HG03108 (cell line): ENCODE measurements at regions not wholly inside any gene's neighbourhood (a gene's known extent, or its start where the extent isn't known, plus 50 kb on each side); places are given as distances from the start of the nearest gene placed in this dataset.

Experiments used
- ATAC-seq: cut with Tn5 transposase; IDR thresholded peaks from one replicate; pipeline ENCODE4 v1.9.1; 2021; ENCODE audit warnings: moderate library complexity; ENCODE audit not compliant: unreplicated experiment

GRCh38 chr16:49081554-49081953 is 200.1 kb downstream of the CBLN1 start:
- no peak for ATAC-seq

DNA sequence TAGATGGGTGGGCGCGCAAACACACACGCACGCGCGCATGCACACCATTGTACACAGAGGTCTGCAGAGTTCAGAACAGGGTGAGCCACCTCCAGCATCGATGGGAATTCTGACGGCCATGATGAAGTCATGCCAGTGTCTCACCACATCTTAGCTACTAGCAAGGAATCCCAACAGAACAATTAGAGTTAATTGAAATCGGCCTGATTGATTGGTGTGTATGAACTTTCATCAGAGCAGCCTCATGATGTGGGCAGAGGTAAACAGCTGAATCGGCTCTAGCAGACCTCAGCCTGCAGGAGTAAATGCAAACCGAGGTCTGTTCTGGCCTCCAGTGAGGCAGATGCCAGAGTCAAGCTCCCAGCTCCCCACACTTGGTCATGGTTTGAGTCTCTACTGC is 200.6 kb downstream of the CBLN1 start:
- no peak for ATAC-seq

GRCh38 chr16:49078571-49078970 is 203.1 kb downstream of the CBLN1 start:
- no peak for ATAC-seq

DNA sequence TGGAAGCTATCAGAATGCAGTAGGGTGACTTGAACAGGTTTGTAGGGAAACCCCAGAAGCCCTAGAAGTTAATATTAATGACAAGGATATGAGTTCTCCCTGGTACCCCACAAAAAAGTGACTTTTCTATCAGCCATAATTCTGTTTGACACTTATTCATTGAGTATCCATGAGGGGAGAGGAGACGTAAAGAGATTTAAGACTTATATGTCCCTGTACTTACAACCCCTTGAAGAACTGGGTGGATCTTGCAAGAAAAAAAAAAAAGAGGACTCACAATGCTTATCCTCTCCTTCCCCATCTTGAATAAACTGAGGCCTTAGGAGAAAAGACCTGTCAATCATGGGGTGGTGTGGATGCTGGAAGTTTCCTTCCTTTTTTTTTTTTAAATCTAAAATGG is 203.5 kb downstream of the CBLN1 start:
- ATAC-seq: no peak

DNA sequence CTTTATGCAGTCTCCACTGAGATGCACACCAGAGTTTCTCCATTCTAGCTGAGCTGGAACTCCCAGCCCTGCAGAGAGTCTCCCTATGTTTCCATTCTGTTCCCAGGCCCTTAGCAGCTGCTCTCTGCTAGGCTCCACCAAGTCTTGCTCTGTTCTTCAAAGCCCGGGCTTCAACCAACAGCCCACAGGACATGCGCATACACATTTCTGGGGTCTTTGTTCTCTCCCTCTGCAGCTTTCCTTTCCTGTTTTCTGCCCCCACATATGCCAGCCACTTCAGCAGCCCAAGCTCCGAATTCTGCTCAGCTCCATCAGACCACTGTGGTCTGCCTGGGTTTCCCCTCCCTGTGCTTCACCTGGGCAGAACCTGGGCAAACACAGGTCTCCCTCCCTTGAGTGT is 205.9 kb downstream of the CBLN1 start:
- no peak for ATAC-seq

DNA sequence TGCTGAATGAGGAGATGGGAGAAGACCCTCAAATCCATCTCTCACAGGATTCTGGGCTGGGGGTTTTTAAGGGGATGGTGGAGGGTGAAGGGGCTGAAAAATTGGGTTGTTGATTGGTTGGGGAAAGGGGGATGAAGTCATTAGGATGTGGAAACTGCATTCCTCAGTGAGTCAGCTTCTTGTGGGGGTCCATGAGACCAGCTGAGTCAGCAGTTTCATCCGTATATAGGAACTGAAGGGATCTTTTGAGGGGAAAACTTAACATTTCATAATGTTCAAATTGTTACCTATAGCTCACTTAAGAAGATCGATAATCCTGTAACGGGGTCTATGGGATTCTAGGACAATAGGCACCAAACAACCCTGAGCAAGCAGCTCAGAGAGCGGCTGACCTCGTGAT is 213.4 kb downstream of the CBLN1 start:
- ATAC-seq: no peak

GRCh38 chr16:49067776-49068175 is 213.9 kb downstream of the CBLN1 start:
- ATAC-seq: no peak

- ATAC-seq: no peak
These were observed 220.4 kb downstream of the CBLN1 start for GRCh38 chr16:49061137-49061714.

DNA sequence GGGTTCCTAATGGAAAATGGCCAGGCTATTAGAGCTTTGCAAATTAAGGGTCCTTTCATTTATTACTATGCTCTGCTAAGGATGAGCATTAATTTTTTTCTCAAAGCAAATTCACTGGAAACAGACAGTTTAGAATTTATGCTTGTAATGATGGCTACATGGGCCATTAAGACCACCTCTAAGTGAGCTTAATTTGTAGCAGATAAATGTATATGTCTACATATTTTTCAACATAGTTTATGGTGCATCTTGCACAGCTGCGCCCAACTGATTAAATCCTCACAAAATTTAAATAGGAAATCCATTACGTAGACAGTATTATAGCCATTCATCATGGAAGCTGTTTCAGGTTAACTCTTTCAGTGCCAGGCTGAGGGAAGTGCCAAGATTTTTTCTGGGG is 220.9 kb downstream of the CBLN1 start:
- ATAC-seq: no peak

DNA sequence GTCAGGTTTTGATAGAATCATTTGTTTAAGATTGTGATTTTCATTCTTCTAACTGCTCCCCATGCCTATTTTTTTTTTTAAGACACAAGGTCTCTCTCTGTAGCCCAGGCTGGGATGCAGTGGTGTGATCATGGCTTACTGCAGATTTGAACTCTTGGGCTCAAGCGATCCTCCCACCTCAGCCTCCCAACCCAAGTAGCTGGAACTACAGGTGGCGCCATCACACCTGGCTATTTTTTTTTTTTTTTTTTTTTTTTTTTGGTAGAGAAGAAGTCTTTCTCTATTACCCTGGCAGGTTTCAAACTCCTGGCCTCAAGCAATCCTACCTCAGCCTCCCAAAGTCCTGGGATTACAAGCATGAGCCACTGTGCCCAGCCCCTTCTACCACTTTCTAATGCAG is 223.3 kb downstream of the CBLN1 start:
- ATAC-seq: no peak

- no peak for ATAC-seq
These were observed 223.7 kb downstream of the CBLN1 start for GRCh38 chr16:49057936-49058335.

GRCh38 chr16:49057391-49057790 is 224.2 kb downstream of the CBLN1 start:
- ATAC-seq: no peak

GRCh38 chr16:49056546-49056945 is 225.1 kb downstream of the CBLN1 start:
- ATAC-seq: no peak

DNA sequence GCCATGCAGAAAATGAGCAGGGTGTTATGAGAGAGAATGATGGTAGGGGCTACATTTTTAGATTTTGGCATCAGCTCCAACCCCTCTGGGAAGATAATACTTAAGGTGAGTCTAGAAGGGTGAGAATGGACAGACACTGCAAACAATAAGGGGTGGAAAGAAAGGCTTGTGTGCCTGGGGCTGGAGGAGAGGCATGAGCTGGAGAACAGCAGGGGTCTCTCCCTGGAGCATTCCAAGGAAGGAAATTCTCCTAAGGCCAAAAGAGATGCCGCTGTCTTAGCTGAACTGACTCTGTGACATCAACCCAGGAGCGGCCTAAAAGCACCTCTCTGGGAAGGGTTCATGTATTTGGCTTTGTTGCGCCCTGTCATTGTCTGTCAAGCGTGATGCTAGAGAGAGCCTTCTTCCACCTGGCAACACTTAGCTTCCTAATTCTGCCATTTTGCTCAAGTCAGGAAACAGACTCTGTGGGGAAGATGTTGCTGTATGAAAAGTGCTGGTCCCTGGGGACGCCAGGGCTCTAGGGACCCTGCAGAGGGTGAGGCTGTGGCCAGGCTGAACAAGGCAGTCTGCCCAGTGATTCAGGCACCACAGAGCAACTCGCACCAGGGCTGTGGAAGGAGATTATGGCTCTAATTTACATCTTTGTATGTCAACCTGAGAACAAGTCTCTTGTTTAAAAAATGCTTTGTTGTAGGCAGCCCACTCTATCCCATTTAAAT is 225.7 kb downstream of the CBLN1 start:
- ATAC-seq: no peak

DNA sequence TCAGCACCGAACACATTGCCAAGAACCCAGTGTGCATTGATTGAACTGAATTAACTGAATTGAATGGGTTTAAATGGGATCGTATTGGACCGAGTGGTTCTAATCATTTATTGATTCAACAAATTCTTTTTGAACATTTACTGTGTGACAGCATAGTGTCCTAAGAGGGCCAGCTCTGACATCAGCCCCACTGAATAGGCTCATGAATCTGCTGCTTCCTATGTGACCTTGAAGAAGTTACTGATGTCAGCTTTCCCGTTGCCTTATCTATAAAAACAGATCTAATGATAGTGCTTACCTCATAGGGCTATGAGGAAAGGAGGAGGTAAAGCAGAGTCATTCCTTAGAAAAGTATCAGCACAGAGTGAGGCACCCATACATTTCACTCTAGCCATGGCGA is 226.3 kb downstream of the CBLN1 start:
- no peak for ATAC-seq

DNA sequence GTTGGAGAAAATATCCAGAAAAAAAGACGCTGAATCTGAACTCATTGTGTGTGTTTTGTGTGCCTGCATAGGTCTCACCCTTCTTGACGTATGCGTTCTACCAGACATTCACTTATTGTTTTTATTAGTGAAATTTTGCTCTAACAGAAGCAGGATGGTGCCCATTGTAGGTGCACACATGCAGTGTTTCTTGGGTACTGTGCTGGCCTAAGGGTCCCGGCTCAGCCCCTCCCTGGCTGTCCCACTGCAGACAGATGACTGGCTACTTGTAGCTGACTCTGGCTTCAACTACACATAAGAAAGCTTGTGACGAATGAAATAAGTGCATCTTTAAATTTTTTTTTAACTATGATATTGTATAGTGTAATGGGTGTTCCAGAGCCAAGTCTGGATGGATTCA is 227.0 kb downstream of the CBLN1 start:
- ATAC-seq: no peak

GRCh38 chr16:49052846-49053245 is 228.8 kb downstream of the CBLN1 start:
- no peak for ATAC-seq

DNA sequence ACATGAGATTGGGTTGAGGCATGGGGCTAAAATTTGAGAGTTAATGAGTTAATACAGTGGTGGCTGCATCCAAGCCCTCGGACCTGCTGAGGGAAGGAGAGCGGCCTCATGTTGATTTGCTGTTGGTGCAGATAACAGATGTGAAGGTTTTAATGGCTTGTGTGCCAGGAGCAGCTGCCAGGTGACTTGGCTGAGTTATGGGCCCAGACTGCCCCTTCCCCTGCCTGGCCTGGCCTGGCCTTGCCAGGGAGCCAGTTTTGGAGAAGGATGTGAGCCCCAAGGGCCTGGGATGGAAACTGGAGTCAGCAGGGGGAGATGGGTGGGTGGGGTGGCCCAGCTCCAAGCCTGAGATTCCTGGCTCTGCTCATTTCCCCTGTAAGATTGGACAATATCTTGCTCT is 230.1 kb downstream of the CBLN1 start:
- ATAC-seq: no peak

GRCh38 chr16:49050607-49051006 is 231.0 kb downstream of the CBLN1 start:
- ATAC-seq: no peak

DNA sequence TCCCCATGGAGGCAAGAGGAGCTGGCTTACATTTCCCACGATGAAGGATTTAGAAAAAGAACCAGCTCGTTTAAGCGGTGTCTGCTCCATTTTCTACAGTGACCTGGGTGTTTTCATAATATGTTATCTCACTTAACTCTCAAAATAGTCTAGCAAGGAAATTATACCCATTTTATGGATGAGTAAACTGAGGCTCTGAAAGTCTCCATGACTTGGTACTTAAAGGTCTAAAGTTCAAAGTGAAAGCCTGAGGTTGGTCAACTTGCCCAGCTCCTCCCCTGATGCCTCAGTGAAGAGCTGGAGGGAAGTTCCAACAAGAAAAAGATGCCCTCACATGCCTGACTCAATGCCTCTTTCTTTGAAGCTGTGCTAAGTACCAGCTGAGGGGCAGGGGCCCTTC is 232.0 kb downstream of the CBLN1 start:
- ATAC-seq: no peak

GRCh38 chr16:49049191-49049590 is 232.4 kb downstream of the CBLN1 start:
- no peak for ATAC-seq

- no peak for ATAC-seq
These were observed 233.1 kb downstream of the CBLN1 start for GRCh38 chr16:49048557-49048956.

GRCh38 chr16:49036126-49036525 is 245.5 kb downstream of the CBLN1 start:
- no peak for ATAC-seq
